ENCODE measurements at regions not wholly inside any gene's neighbourhood (a gene's known extent, or its start where the extent isn't known, plus 50 kb on each side); places are given as distances from the start of the nearest gene placed in this dataset.

DNA sequence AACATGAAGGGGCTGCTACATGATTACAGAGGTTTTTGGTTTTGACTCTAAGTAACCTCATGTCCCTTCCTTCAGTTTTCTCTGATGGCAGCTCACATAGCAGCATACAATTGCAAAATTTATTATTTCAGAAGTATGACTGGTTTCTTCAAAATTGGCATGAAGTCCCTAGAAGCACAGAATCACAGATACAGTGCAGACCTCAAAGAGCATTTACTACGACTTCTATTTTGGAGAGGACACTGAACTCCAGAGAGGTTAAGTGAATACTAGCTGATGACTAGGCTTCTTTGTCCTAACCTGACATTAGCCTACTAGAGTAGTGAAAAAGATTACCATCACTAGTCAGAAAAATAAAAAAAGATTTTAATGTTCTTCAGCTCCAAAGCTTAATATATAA is 664.3 kb downstream of the RFPL4B start:
- Histone ChIP-seq H3K79me2 (no peaks in the 10 kb centered on the region), H3K4me1 (no peaks in the 10 kb centered on the region), H3K27me3 (ENCODE audit: control insufficient read depth, insufficient read depth, low read length) (no peaks in the 10 kb centered on the region), H3K36me3 (ENCODE audit: control insufficient read depth, insufficient read depth, low read length) (no peaks in the 10 kb centered on the region), H2AFZ (no peak overlapping the region), H3K4me3 (ENCODE audit: low read depth, low read length) (no peak overlapping the region), H3K4me2 (ENCODE audit: low read length) (no peak overlapping the region), H3K9me3 (ENCODE audit: control insufficient read depth, low read length) (no peaks in the 10 kb centered on the region), H3K27ac (no peak overlapping the region), H3K9ac (no peak overlapping the region)
- TF ChIP-seq, protein P1, sequence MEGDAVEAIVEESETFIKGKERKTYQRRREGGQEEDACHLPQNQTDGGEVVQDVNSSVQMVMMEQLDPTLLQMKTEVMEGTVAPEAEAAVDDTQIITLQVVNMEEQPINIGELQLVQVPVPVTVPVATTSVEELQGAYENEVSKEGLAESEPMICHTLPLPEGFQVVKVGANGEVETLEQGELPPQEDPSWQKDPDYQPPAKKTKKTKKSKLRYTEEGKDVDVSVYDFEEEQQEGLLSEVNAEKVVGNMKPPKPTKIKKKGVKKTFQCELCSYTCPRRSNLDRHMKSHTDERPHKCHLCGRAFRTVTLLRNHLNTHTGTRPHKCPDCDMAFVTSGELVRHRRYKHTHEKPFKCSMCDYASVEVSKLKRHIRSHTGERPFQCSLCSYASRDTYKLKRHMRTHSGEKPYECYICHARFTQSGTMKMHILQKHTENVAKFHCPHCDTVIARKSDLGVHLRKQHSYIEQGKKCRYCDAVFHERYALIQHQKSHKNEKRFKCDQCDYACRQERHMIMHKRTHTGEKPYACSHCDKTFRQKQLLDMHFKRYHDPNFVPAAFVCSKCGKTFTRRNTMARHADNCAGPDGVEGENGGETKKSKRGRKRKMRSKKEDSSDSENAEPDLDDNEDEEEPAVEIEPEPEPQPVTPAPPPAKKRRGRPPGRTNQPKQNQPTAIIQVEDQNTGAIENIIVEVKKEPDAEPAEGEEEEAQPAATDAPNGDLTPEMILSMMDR (IDR thresholded peaks at IDR 0.05): no peak

DNA sequence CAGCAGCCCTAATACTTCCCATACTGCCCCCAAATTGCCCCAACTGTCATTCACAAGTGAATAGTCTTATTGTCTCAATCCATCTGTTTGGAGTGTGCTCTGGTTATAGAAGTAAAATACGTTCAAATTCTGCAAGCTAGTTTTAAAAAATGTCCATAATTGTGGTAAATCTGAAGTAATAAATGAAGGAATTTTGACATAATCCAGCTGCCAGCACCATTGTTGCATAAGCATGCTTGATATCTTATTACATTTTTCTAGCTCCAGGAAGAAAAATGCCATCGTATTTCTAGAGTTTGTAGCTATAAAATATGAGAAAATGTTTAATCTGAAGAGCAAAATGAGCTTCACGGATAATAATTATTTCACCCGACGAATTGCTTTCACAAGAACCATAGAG is 664.7 kb downstream of the RFPL4B start:
- H3K36me3 ChIP-seq (ENCODE audit: control insufficient read depth, insufficient read depth, low read length): no peaks in the 10 kb centered on the region
- no peaks in the 10 kb centered on the region for H3K27me3 ChIP-seq (ENCODE audit: control insufficient read depth, insufficient read depth, low read length)
- TF ChIP-seq, protein P1 (IDR thresholded peaks at IDR 0.05): no peak
- H3K9ac ChIP-seq: no peak overlapping the region
- no peaks in the 10 kb centered on the region for H3K9me3 ChIP-seq (ENCODE audit: control insufficient read depth, low read length)
- no peak overlapping the region for H3K4me3 ChIP-seq (ENCODE audit: low read depth, low read length)
- no peaks in the 10 kb centered on the region for H3K79me2 ChIP-seq
- no peak overlapping the region for H2AFZ ChIP-seq
- H3K4me2 ChIP-seq (ENCODE audit: low read length): no peak overlapping the region
- no peaks in the 10 kb centered on the region for H3K4me1 ChIP-seq
- H3K27ac ChIP-seq: no peak overlapping the region

GRCh38 chr6:113015249-113015648 is 668.1 kb downstream of the RFPL4B start:
- H3K4me1 ChIP-seq: no peaks in the 10 kb centered on the region
- H3K36me3 ChIP-seq (ENCODE audit: control insufficient read depth, insufficient read depth, low read length): no peaks in the 10 kb centered on the region
- H3K27ac ChIP-seq: no peak overlapping the region
- no peak overlapping the region for H3K4me3 ChIP-seq (ENCODE audit: low read depth, low read length)
- no peaks in the 10 kb centered on the region for H3K27me3 ChIP-seq (ENCODE audit: control insufficient read depth, insufficient read depth, low read length)
- H3K79me2 ChIP-seq: no peaks in the 10 kb centered on the region
- H3K9me3 ChIP-seq (ENCODE audit: control insufficient read depth, low read length): no peaks in the 10 kb centered on the region
- H2AFZ ChIP-seq: no peak overlapping the region
- no peak overlapping the region for H3K9ac ChIP-seq
- TF ChIP-seq, protein P1 (IDR thresholded peaks at IDR 0.05): no peak
- H3K4me2 ChIP-seq (ENCODE audit: low read length): no peak overlapping the region

GRCh38 chr6:113017353-113017752 is 670.2 kb downstream of the RFPL4B start:
- Histone ChIP-seq H3K4me1 (no peaks in the 10 kb centered on the region), H3K9ac (no peak overlapping the region)

More at GRCh38 chr6:113017353-113017752, 670.2 kb downstream of the RFPL4B start:
- Histone ChIP-seq H3K27me3 (ENCODE audit: control insufficient read depth, insufficient read depth, low read length) (no peaks in the 10 kb centered on the region), H3K36me3 (ENCODE audit: control insufficient read depth, insufficient read depth, low read length) (no peaks in the 10 kb centered on the region), H3K27ac (no peak overlapping the region), H3K79me2 (no peaks in the 10 kb centered on the region), H3K4me2 (ENCODE audit: low read length) (no peak overlapping the region), H3K4me3 (ENCODE audit: low read depth, low read length) (no peak overlapping the region), H3K9me3 (ENCODE audit: control insufficient read depth, low read length) (no peaks in the 10 kb centered on the region), H2AFZ (no peak overlapping the region)
- TF ChIP-seq, protein P1 (IDR thresholded peaks at IDR 0.05): no peak
